LNCaP clone FGC (cell line): ENCODE measurements at regions not wholly inside any gene's neighbourhood (a gene's known extent, or its start where the extent isn't known, plus 50 kb on each side); places are given as distances from the start of the nearest gene placed in this dataset.

ENCODE experiments used
- DNase-seq: peaks from one replicate; pipeline ENCODE4 v3.0.0-alpha.2; 2011; ENCODE audit warnings: low read depth
- H3K4me3 ChIP-seq: 2 replicates; pipeline ENCODE4 v1.5.1; 2011; ENCODE audit warnings: mild to moderate bottlenecking, low read depth, low read length, control low read depth
- TF ChIP-seq, protein P1 (sequence below): IDR thresholded peaks from 2 replicates; pipeline ENCODE4 v1.5.1; 2012; ENCODE audit warnings: mild to moderate bottlenecking; ENCODE audit not compliant: control insufficient read depth, insufficient read depth; ENCODE audit errors: extremely low read depth

DNA sequence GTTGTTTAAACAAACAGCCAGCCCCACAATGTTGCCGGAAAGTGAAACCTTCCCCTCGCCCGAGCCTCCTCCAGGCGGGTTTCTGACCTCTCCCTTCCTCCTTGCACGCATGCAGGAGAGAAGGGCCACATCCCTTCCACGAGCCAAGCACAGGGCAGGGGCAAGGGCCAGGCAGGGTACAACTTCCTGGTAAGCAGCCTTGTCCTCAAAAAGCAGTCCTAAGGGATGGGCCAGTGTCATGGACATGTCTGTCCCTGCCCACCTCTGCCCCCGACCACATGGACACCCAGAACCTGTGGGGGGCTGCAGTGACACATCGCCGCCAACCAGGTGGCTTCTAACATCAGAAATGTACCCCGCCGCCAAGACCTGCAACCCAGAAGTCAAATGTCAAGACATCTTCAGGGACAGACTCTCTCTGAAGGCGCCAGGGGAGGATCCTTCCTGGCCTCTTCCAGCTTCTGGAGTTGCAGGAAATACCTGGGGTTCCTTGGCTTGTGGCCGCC, 145.3 kb downstream of the CRYBB2 start:
- H3K4me3 ChIP-seq: no peak overlapping the region
- TF ChIP-seq, protein P1, sequence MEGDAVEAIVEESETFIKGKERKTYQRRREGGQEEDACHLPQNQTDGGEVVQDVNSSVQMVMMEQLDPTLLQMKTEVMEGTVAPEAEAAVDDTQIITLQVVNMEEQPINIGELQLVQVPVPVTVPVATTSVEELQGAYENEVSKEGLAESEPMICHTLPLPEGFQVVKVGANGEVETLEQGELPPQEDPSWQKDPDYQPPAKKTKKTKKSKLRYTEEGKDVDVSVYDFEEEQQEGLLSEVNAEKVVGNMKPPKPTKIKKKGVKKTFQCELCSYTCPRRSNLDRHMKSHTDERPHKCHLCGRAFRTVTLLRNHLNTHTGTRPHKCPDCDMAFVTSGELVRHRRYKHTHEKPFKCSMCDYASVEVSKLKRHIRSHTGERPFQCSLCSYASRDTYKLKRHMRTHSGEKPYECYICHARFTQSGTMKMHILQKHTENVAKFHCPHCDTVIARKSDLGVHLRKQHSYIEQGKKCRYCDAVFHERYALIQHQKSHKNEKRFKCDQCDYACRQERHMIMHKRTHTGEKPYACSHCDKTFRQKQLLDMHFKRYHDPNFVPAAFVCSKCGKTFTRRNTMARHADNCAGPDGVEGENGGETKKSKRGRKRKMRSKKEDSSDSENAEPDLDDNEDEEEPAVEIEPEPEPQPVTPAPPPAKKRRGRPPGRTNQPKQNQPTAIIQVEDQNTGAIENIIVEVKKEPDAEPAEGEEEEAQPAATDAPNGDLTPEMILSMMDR: no peak
- DNase-seq: no peak

DNA sequence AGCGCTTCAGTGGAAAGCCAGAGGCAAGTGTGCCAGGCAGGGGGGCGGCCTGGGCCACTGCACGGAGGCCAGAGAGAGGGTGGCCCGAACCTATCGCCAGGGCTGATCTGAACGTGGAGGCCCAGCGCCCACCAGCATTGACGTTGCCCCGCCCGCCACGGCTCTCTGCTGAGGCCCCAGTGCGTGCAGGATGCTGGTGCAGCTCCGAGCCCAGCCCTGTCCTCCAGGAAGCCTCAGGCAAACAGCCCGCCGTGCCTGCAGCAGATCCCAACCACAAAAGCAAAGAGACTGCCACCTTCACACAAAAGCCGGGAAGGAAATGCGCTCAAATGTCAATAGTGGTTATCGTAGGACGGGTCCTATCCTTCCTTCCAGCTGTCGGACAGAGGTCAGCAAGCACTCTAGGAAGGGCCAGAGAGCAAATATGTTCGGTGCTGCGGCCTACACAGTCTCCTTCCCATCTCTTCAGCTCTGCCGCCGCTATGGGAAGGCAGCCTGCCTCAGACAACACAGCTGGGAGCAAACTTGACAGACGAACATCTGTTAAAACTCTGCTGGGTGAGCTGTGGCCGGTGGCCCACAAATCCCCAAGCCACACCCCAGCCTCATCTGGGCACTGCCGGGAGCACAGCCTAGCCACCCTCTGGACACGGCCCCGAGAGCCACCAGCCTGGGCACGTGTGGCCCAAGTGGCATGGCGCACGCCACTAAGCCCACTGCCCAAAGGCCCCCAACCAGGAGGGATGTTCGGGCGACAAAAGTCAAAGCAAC, 146.2 kb downstream of the CRYBB2 start:
- no peak for DNase-seq
- H3K4me3 ChIP-seq: no peak overlapping the region

GRCh38 chr22:25366408-25366807, 147.0 kb downstream of the CRYBB2 start:
- DNase-seq: no peak
- TF ChIP-seq, protein P1: no peak
- no peak overlapping the region for H3K4me3 ChIP-seq

More for the DNA sequence above, 146.2 kb downstream of the CRYBB2 start:
- TF ChIP-seq, protein P1: no peak

DNA sequence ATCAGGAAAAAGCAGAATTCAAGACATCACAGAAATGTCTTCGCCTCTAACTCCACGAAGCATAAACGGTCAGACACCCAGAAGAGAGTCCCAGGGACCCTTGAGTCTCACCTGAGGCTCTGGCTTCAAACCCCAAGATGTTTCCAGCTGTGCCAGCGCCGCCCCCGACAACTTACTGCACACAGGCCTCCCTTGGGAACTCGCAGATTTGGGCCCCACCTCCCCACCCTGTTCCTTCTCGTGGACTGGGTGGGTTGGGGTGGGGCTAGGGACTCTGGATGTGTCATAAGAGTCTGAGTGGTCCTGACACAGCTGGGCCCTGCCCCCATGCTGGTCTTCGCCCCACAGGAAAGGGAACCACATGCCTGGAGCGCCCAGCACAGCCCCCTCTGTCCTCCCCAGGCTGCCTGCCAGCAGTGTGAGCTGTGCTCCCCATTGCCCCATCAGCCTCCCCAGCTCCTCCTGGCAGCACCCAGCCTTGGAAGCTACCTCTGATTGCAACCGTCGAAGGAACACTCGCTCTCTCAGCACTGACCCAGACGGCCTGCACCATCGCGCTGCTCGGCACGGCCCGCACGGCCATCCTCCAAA, 147.5 kb downstream of the CRYBB2 start:
- TF ChIP-seq, protein P1: no peak
- DNase-seq: no peak
- H3K4me3 ChIP-seq: no peak overlapping the region

DNA sequence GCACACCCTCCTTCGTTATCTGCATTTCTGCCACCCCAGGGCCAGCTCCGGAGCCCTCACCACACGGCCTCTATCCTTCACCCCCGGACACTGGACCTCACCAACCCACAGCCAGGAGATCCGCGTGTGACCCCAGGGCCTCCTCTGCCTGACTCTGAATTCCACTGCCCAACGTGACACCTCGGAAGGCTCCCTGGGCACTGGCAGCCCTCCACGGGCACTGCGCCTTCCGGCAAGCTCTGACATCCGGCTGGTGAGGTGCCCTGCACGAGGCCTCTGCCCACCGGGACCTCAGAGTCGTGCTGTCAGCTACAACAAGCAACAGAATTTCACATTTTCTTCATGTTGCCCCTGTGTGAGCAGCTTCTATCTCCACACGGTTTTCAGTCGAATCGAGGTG, 148.3 kb downstream of the CRYBB2 start:
- TF ChIP-seq, protein P1: no peak
- no peak overlapping the region for H3K4me3 ChIP-seq
- no peak for DNase-seq

DNA sequence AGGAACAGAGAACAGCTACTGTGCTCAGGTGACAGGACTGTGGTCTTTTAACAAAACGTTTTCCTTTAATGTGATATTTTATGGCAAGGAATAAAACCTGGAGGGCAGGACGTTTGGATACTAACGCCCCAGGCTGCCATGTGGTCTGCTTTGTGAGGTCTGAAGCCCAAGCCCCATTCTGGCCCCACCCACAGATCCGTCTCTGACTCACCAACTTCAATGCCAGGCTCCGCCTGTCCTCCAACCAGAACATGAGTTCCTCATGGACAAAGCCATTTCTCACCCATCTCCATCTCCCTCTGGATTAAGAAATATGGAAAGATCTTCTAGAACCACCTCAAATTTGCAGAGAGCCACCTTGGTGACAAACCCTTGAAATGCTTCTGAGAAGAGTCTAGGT, 148.8 kb downstream of the CRYBB2 start:
- H3K4me3 ChIP-seq: no peak overlapping the region
- peak; percentile 45 for DNase-seq
- TF ChIP-seq, protein P1: no peak
